H9 (cell line): ENCODE measurements at regions not wholly inside any gene's neighbourhood (a gene's known extent, or its start where the extent isn't known, plus 50 kb on each side); places are given as distances from the start of the nearest gene placed in this dataset.

Experiments
- DNase-seq: peaks from one replicate; pipeline ENCODE4 v3.0.0-alpha.2; 2017
- H2AFZ ChIP-seq: one replicate; pipeline ENCODE4 v1.6.1; 2013; ENCODE audit warnings: mild to moderate bottlenecking, low read length, control low read depth, moderate library complexity
- H2AK5ac ChIP-seq: 2 replicates; pipeline ENCODE4 v1.6.1; 2013; ENCODE audit warnings: low read length, control low read depth, mixed read lengths; ENCODE audit not compliant: insufficient read length
- H2BK120ac ChIP-seq: one replicate; pipeline ENCODE4 v1.6.1; 2013; ENCODE audit warnings: low read depth, mild to moderate bottlenecking, low read length, control low read depth, inconsistent platforms; ENCODE audit not compliant: poor library complexity, severe bottlenecking
- H2BK12ac ChIP-seq: 2 replicates; pipeline ENCODE4 v1.6.1; 2013; ENCODE audit warnings: low read length, control low read depth, mixed read lengths, low read depth; ENCODE audit not compliant: insufficient read length
- H2BK15ac ChIP-seq: 2 replicates; pipeline ENCODE4 v1.6.1; 2013; ENCODE audit warnings: low read depth, low read length, control low read depth
- H2BK20ac ChIP-seq: one replicate; pipeline ENCODE4 v1.6.1; 2013; ENCODE audit warnings: low read depth, mild to moderate bottlenecking, low read length, control low read depth, inconsistent platforms; ENCODE audit not compliant: poor library complexity, severe bottlenecking
- H2BK5ac ChIP-seq: 2 replicates; pipeline ENCODE4 v1.6.1; 2013; ENCODE audit warnings: low read length, control low read depth, mixed read lengths; ENCODE audit not compliant: insufficient read length
- H3K14ac ChIP-seq: 2 replicates; pipeline ENCODE4 v1.6.1; 2013; ENCODE audit warnings: low read length, control low read depth; ENCODE audit not compliant: insufficient read depth
- H3K18ac ChIP-seq: 2 replicates; pipeline ENCODE4 v1.6.1; 2013; ENCODE audit warnings: low read depth, mild to moderate bottlenecking, mixed read lengths, low read length, control low read depth; ENCODE audit not compliant: insufficient read length
- H3K23ac ChIP-seq: 2 replicates; pipeline ENCODE4 v1.6.1; 2013; ENCODE audit warnings: low read length, control low read depth, mixed read lengths, low read depth; ENCODE audit not compliant: insufficient read length
- H3K23me2 ChIP-seq: 2 replicates; pipeline ENCODE4 v1.6.1; 2013; ENCODE audit warnings: low read depth, mild to moderate bottlenecking, mixed read lengths, low read length, control low read depth; ENCODE audit not compliant: insufficient read length, poor library complexity, severe bottlenecking
- H3K27ac ChIP-seq: 2 replicates; pipeline ENCODE4 v1.5.1; 2013; ENCODE audit warnings: low read length, control low read depth, mixed read lengths, low read depth; ENCODE audit not compliant: insufficient read length
- H3K27me3 ChIP-seq: 2 replicates; pipeline ENCODE4 v1.6.1; 2013; ENCODE audit warnings: low read length, control low read depth, inconsistent platforms; ENCODE audit not compliant: insufficient read depth
- H3K4ac ChIP-seq: 2 replicates; pipeline ENCODE4 v1.6.1; 2013; ENCODE audit warnings: low read depth, mild to moderate bottlenecking, control low read depth, inconsistent platforms, low read length, moderate library complexity
- H3K4me1 ChIP-seq: 2 replicates; pipeline ENCODE4 v1.6.1; 2013; ENCODE audit warnings: low read length, control low read depth, inconsistent platforms; ENCODE audit not compliant: insufficient read depth
- H3K4me2 ChIP-seq: 2 replicates; pipeline ENCODE4 v1.6.1; 2013; ENCODE audit warnings: low read length, control low read depth, mixed read lengths; ENCODE audit not compliant: insufficient read length, insufficient read depth
- H3K56ac ChIP-seq: 2 replicates; pipeline ENCODE4 v1.6.1; 2013; ENCODE audit warnings: low read depth, mild to moderate bottlenecking, mixed read lengths, low read length, control low read depth; ENCODE audit not compliant: insufficient read length
- H3K79me1 ChIP-seq: 2 replicates; pipeline ENCODE4 v1.6.1; 2013; ENCODE audit warnings: low read depth, mild to moderate bottlenecking, moderate library complexity, low read length, control low read depth, inconsistent platforms; ENCODE audit not compliant: insufficient read depth, poor library complexity, severe bottlenecking
- H3K79me2 ChIP-seq: 2 replicates; pipeline ENCODE4 v1.6.1; 2013; ENCODE audit warnings: low read length, control low read depth, inconsistent platforms; ENCODE audit not compliant: insufficient read depth
- H3K9ac ChIP-seq: 2 replicates; pipeline ENCODE4 v1.6.1; 2013; ENCODE audit warnings: low read length, control low read depth, mixed read lengths; ENCODE audit not compliant: insufficient read length; ENCODE audit errors: extremely low read depth
- H3K9me3 ChIP-seq: one replicate; pipeline ENCODE4 v1.6.1; 2013; ENCODE audit warnings: low read depth, low read length, inconsistent platforms; ENCODE audit not compliant: control insufficient read depth
- H3T11ph ChIP-seq: one replicate; pipeline ENCODE4 v1.6.1; 2013; ENCODE audit warnings: mild to moderate bottlenecking, low read length, control low read depth, inconsistent platforms
- H4K20me1 ChIP-seq: one replicate; pipeline ENCODE4 v1.6.1; 2013; ENCODE audit not compliant: control insufficient read depth, insufficient read length, insufficient read depth
- H4K5ac ChIP-seq: 2 replicates; pipeline ENCODE4 v1.6.1; 2013; ENCODE audit warnings: low read depth, mild to moderate bottlenecking, mixed read lengths, low read length, control low read depth; ENCODE audit not compliant: insufficient read length
- H4K8ac ChIP-seq: replicated peaks from 2 replicates; pipeline ENCODE4 v1.6.1; 2013; ENCODE audit warnings: low read length, control low read depth, mixed read lengths, low read depth; ENCODE audit not compliant: insufficient read length
- H4K91ac ChIP-seq: 2 replicates; pipeline ENCODE4 v1.6.1; 2013; ENCODE audit warnings: low read depth, mild to moderate bottlenecking, moderate library complexity, mixed read lengths, low read length, control low read depth; ENCODE audit not compliant: insufficient read length
- H3K27ac Mint-ChIP-seq, 3 experiments: 2 replicates in 2 of 3; 3 replicates in 1 of 3; pipeline ENCODE4 v1.8.0; 2020 to 2021; ENCODE audit warnings: mixed read lengths in 3 of 3, mild to moderate bottlenecking in 1 of 3, moderate library complexity in 1 of 3
- H3K27me3 Mint-ChIP-seq: 2 replicates; pipeline ENCODE4 v1.8.0; 2021; ENCODE audit warnings: low read depth, mild to moderate bottlenecking, moderate library complexity, mixed read lengths
- H3K36me3 Mint-ChIP-seq, 3 experiments: 2 replicates in 2 of 3; 3 replicates in 1 of 3; pipeline ENCODE4 v1.8.0; 2020 to 2021; ENCODE audit warnings: low read depth in 3 of 3, mixed read lengths in 3 of 3; ENCODE audit not compliant: insufficient read depth in 1 of 3
- H3K4me1 Mint-ChIP-seq, 2 experiments: 2 replicates each; pipeline ENCODE4 v1.8.0; 2020; ENCODE audit warnings: mixed read lengths in 2 of 2
- H3K4me3 Mint-ChIP-seq, 2 experiments: 2 replicates in 1 of 2; 3 replicates in 1 of 2; pipeline ENCODE4 v1.8.0; 2020 to 2021; ENCODE audit warnings: mild to moderate bottlenecking in 2 of 2, mixed read lengths in 2 of 2, moderate library complexity in 1 of 2
- H3K9me3 Mint-ChIP-seq, 2 experiments: 2 replicates in 1 of 2; 3 replicates in 1 of 2; pipeline ENCODE4 v1.8.0; 2020; ENCODE audit warnings: mild to moderate bottlenecking in 2 of 2, mixed read lengths in 2 of 2, moderate library complexity in 1 of 2
- WGBS: extraction: QIAGEN DNeasy Blood & Tissue Kit; methylation state at CpG from one replicate; pipeline ENCODE4 v1.1.7; 2013; ENCODE audit warnings: missing lambda C conversion rate, low lambda C conversion rate, mixed read lengths; ENCODE audit not compliant: insufficient read length; ENCODE audit errors: extremely low coverage; 5-methylcytosine and 5-hydroxymethylcytosine counted together
- TF ChIP-seq, protein P1 (sequence below): fragments of 200-600 bp; sonication (generic); conservative IDR thresholded peaks from 3 replicates; pipeline ENCODE4 v1.8.0; 2021; ENCODE audit warnings: antibody characterized with exemption, mild to moderate bottlenecking

DNA sequence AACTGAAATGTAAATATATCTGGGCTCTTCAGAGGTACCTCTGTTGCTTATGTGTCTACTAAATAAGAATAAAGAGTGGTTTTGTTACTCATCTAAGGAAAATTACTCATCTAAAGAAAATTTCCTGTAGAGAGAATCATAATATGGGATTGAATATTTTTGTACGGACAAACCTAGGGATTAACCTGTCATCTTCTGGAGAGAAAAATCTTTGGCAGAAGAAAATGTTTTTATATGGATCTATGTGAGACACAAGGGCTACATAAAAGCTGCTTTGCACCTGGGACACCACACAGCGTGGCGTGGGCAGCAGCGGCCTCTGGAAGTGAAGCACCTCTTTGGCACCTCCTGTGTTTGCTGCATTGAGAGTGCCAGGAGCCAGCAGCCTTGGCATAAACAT is 242.9 kb upstream of the DACH1 start:
- Histone ChIP-seq H2BK5ac (no peak overlapping the region), H3K14ac (no peak overlapping the region), H4K91ac (no peak overlapping the region), H4K20me1 (no peaks in the 10 kb centered on the region), H4K5ac (no peak overlapping the region), H2BK120ac (no peak overlapping the region), H3K9ac (no peak overlapping the region), H2AFZ (no peak overlapping the region), H3K4me1 (no peaks in the 10 kb centered on the region), H3K18ac (no peak overlapping the region), H3K79me1 (no peaks in the 10 kb centered on the region), H2AK5ac (no peak overlapping the region), H2BK12ac (no peak overlapping the region), H2BK20ac (no peak overlapping the region), H3K9me3 (no peaks in the 10 kb centered on the region), H3K79me2 (no peaks in the 10 kb centered on the region), H3K23me2 (no peaks in the 10 kb centered on the region), H3K27me3 (no peaks in the 10 kb centered on the region), H3K56ac (no peak overlapping the region), H3K23ac (no peak overlapping the region), H3K27ac (no peak overlapping the region), H3K4me2 (no peak overlapping the region), H3K4ac (no peak overlapping the region), H4K8ac (no peak overlapping the region), H2BK15ac (no peak overlapping the region), H3T11ph (no peak overlapping the region)
- Mint-ChIP-seq H3K9me3 (peaks cover 5 to 8% of the 10 kb centered on the region in 2 experiments; a peak in 3 of 5 replicates), H3K4me1 (no peaks in the 10 kb centered on the region), H3K36me3 (peaks cover 1 to 4% (median 2%) of the 10 kb centered on the region in 3 experiments; a peak in 3 of 7 replicates), H3K4me3 (no peak overlapping the region), H3K27ac (no peak overlapping the region), H3K27me3 (no peaks in the 10 kb centered on the region)
- DNase-seq, result no peak
- no CpG with 5 or more reads among the region's 4 CpGs for WGBS
- TF ChIP-seq, protein P1, sequence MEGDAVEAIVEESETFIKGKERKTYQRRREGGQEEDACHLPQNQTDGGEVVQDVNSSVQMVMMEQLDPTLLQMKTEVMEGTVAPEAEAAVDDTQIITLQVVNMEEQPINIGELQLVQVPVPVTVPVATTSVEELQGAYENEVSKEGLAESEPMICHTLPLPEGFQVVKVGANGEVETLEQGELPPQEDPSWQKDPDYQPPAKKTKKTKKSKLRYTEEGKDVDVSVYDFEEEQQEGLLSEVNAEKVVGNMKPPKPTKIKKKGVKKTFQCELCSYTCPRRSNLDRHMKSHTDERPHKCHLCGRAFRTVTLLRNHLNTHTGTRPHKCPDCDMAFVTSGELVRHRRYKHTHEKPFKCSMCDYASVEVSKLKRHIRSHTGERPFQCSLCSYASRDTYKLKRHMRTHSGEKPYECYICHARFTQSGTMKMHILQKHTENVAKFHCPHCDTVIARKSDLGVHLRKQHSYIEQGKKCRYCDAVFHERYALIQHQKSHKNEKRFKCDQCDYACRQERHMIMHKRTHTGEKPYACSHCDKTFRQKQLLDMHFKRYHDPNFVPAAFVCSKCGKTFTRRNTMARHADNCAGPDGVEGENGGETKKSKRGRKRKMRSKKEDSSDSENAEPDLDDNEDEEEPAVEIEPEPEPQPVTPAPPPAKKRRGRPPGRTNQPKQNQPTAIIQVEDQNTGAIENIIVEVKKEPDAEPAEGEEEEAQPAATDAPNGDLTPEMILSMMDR, result no peak
